ENCODE measurements at regions not wholly inside any gene's neighbourhood (a gene's known extent, or its start where the extent isn't known, plus 50 kb on each side); places are given as distances from the start of the nearest gene placed in this dataset.
"Not testable (repeated sequence)": the region's sequence is repeated elsewhere in the genome, so short reads cannot be mapped to it uniquely, and the experiment has no call there.

- no peak for DNase-seq (ENCODE audit: low read depth in 2 of 2, low spot score in 1 of 2)
These were observed 129.0 kb upstream of the MAMLD1 start for GRCh38 chrX:150234126-150234525.

DNA sequence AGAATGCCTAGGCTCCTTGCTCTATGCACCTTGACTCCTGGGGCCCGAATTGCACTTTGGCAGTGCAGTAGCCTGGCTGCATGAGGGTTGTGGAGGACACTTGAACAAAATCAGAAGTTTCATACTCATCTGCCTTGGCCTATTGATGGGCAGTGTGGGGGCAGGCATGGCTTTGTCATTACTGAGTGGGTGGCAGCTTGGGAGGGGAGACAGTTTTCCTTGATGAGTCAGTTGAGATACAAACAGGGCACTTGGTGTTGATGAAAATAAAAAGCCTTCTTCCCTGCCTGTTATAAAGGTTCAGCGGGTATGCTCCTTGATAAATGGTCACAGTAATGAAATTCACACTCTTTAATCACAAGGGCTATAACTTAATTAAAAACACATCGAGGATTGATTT lies 126.8 kb upstream of the MAMLD1 start:
- DNase-seq (ENCODE audit: low read depth in 2 of 2, low spot score in 1 of 2) = no peak

DNA sequence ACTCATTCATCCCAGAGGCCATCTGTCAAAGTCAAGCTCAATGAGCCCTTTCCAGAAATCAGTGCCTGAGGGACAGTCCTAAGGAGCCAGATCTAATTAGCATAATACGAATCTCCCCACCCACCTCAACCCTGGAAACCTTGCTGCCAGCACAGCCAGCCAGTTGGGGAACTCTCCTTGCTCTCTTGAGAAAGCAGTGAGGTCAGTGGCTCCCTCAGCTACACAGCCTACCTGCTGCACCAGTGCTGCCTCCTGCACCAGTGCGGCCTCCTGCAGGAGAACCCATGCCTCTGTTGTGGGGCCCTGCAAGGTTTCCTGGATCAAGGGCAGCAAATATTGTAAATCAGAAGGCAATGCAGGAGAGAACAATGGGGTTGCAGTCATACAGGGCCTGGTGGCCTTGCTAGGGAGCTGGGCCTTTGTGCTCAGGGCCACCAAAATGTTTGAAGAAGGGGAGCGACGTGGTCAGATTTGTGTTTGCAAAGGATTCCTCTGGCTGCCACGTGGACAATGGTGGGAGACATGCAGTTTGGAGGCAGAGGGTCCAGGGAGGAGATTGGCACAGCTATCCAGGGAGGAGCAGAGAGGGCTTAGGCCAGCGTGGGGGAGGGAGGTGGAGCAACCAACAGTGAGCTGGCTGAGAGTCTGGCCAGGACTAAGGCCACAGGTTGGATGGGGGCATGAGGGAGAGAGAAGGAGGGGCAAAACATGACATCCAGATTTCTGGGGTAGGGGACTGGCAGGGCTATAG lies 124.3 kb upstream of the MAMLD1 start:
- DNase-seq (ENCODE audit: low read depth in 2 of 2, low spot score in 1 of 2) = no peak

DNA sequence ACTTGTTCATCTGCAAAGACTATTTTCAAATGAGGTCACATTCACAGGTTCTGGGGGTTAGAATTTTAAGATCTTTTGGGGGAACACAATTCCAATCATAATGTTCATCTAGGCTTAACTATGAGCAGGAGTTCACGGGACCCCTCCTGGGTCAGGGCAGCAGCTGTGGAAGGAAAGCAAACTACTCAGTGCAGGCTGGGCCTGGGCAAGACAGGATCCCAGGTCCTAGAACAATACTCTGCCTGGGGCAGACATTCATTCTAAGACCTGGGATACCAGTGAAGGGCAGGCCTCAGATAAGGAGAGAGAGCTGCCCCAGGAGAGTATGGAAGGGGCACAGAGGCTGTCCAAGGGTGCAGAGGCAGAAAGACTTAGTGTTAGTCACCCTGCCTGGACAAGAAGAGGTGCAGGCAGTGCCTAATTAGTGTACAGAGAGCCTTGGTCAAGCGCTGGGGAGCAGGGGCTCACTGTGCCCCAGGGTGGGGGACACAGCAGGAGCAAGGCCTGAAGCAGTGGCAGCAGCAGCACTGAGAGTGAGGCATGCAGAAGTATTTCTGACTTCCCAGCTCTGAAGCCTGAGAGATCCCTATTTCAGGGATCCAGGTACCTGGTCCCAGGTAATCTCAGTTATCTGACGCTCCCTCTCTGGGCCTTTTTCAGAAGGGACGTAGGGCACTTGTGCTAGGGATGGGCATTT lies 123.0 kb upstream of the MAMLD1 start:
- no peak for DNase-seq (ENCODE audit: low read depth in 2 of 2, low spot score in 1 of 2)

GRCh38 chrX:150240643-150240970 lies 122.5 kb upstream of the MAMLD1 start:
- no peak for DNase-seq (ENCODE audit: low read depth in 2 of 2, low spot score in 1 of 2)

GRCh38 chrX:150253959-150254620 lies 109.0 kb upstream of the MAMLD1 start:
- DNase-seq (ENCODE audit: low read depth in 2 of 2, low spot score in 1 of 2) = no peak

- DNase-seq (ENCODE audit: low read depth in 2 of 2, low spot score in 1 of 2) = no peak
These were observed 108.2 kb upstream of the MAMLD1 start for GRCh38 chrX:150254909-150255308.

DNA sequence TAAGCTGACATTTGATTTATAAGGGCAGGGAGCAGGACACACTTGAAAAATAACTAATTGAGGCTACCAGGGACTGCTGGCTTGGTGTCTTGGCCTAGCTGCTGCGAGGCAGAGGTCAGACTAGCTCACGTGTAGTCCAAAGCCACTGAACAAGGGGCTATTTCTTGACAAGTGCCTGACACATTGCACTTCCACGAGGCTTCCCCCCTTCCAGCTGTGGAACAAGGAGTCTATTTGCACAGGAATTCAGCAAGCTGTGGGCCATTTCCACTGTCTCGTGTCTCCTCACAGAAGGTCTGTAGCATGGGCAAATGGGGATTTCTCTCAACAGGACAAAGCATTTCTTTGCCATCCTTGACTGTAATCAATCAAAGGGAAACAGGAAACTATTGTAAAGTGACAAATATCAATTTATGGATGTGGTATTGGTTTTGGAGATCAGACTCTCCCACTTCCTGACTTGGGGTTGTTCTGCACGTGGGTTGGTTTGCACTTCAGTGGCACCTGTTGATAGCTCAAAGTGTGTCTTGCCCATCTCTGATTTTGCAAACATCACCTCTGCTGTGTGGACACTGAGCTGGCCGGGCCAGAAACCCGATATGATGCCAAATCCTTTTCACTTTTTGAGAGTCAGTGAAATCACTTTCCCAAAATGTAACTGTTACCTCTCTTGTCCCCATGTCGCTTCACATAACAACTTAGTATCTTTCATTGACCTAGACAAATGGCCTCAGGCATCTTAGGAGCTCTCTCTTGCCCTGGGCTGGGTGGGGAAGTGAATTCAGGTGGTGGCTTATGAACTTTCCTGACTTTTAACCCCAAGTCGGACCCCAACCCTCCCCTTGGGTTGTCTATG lies 107.4 kb upstream of the MAMLD1 start:
- no peak for DNase-seq (ENCODE audit: low read depth in 2 of 2, low spot score in 1 of 2)

- DNase-seq (ENCODE audit: low read depth in 2 of 2, low spot score in 1 of 2) = no peak
These were observed 106.8 kb upstream of the MAMLD1 start for GRCh38 chrX:150256297-150256650.

- no peak for DNase-seq (ENCODE audit: low read depth in 2 of 2, low spot score in 1 of 2)
These were observed 105.6 kb upstream of the MAMLD1 start for GRCh38 chrX:150257353-150258175.

DNA sequence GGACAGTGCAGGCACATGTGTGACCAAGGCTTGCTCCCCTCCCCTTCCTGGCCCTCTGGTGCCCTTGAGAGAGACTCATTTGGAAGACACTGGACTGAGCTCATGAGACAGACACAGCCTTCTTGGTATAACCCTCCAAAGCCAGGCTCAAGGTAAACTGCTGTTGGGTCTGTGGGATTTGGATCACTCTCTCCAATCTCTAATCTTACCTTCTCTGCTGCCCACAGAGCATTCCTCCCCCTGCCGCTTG lies 105.0 kb upstream of the MAMLD1 start:
- no peak for DNase-seq (ENCODE audit: low read depth in 2 of 2, low spot score in 1 of 2)

DNA sequence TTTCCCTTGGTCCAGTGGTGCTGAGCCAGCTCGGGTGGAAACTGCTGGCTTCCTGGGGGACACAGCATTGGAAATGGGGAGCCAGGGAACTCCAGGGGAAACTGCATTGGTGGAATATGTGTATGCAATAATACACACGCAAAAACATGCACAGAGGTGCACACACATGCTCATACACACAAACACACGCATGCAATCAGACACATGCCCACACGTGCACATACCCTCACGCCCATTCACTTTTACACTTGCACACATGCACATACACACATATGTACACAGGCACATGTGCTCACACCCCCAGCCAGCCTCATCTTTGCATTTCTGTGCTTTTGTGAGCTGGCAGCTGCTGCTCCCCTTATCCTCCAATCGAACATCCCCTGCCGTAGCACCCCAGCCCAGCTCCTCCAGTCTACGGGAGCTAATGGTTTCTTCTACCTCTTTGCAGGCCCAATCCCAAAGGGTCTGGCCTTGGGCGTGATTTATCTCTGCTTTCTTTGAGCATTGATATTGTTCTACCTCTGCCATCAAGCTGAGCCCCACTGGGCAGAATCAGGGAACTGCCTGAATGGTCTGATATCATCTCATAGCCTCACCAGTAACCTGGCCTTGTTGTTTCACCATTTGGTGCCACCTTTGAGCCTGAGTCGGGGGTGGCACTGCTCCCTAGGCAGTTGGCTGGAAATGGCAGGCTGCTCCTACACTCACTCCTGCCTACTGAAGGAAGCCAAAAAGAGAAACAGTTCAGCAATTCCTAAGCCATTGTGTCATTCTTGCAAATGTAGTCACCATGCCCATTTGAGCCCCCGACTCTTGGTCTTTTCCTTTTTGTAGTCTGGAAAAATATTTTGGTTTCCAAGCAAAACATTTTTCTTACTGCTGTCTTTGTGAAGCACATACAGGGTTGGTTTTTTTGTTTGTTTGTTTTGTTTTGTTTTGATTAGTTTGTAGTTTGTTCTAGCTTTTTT lies 104.4 kb upstream of the MAMLD1 start:
- no peak for DNase-seq (ENCODE audit: low read depth in 2 of 2, low spot score in 1 of 2)

GRCh38 chrX:150262456-150262855 lies 100.7 kb upstream of the MAMLD1 start:
- DNase-seq (ENCODE audit: low read depth in 2 of 2, low spot score in 1 of 2) = no peak

DNA sequence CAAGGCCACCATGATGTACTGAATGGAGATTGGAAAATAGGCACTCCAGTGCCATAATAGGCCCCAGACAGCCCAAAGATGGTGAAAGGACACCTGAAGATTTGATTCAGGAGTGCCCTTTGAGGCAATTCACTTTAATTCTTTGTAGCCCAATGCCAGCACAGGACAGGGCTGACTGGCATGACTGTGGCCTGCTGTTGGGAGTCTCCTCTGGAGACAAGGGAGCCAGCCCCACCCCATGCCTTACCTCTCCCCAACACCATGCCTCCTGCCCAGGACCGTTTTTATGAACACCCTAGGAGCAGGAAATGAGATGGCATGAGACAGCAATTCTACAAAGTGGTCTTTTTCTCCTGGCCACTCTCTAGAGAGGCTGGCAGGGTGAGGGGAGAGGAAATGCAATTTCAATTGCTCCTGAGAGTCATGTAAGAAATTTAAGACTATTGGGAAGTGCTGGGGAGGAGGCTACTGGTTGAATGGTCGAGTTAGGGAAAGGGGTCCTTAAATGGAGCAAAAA lies 94.2 kb upstream of the MAMLD1 start:
- DNase-seq (ENCODE audit: low read depth in 2 of 2, low spot score in 1 of 2) = no peak

DNA sequence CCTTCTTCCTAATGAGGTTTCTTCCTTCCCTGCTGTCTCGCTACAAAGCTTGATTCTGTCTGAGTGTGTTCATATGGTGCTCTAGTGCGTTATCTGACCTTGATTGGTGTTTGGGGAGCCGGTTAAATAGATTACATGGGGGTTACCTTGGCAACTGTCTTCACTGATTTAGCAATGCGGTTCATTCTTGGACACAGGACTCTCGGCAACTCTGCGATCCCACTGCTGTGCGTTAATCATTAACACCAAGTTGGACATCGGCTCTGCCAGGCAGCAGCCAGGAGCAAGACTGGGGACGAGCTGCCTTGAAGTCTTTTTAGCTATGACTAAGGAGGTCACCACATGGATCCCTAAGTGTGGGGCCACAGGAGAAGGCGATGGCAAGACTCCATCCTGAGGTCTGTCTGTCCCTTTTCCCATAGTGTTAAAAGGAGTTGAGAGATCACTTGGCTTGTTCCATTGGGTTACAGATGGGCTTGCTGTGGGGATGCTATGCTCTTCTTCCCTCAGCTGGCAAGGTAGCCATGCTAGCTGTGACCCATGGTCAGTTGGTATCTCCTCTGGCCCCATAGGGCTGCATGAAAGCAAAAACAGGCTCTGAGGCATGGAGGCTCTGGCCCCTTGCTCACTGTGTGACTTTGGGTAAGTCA lies 93.4 kb upstream of the MAMLD1 start:
- DNase-seq (ENCODE audit: low read depth in 2 of 2, low spot score in 1 of 2) = no peak

DNA sequence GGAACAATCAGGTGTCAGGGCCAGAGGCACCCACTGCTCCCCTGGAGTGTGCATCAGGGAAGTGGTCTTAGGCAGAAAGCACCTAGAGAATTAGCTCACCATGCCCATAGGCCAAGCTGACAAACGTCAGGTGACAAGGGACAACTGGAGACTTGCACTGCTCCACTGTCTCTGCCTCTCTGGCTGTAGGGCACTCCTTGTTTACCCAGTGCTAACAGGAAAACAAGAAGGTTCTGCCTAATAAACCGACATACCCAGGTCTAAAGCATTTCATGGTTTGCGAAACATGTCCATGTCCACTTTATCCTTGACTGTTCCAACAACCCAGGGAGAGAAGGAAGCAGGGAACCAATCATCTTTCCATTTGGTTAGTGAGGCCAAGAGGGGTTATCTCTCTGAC lies 92.5 kb upstream of the MAMLD1 start:
- DNase-seq (ENCODE audit: low read depth in 2 of 2, low spot score in 1 of 2) = no peak

- DNase-seq (ENCODE audit: low read depth in 2 of 2, low spot score in 1 of 2) = not testable (repeated sequence)
These were observed 89.4 kb upstream of the MAMLD1 start for GRCh38 chrX:150273575-150274294.

GRCh38 chrX:150282953-150283352 lies 80.2 kb upstream of the MAMLD1 start:
- DNase-seq (ENCODE audit: low read depth in 2 of 2, low spot score in 1 of 2) = no peak

DNA sequence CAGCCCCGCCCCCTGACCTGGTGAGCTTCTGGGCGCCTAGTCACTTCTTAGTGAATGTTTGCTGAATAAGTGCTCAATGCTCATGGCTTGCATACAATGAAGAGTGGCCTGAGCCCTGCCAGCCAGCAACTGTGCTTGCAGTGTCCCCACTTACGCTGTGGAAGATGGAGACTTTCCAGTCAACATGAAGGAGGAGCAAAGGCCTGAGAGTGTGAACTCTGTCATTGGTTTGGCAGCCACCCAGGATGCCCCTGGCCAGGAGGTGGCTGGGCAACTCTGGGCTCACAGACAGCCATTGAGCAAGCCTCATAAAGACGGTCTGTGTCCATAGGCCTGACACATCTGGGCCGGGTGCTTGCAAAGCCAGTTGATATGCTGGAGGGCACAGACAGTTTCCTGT lies 72.1 kb upstream of the MAMLD1 start:
- DNase-seq (ENCODE audit: low read depth in 2 of 2, low spot score in 1 of 2) = no peak
